Endothelial cell of umbilical vein (primary cell): ENCODE measurements at regions not wholly inside any gene's neighbourhood (a gene's known extent, or its start where the extent isn't known, plus 50 kb on each side); places are given as distances from the start of the nearest gene placed in this dataset.

Experiments
- BruUV-seq: library from RNA; stranded (reverse); fragments of 400-500 nt; replicated peaks from 2 replicates; lab custom pipeline; 2021; lab: Mats Ljungman, UMichigan
- CTCF ChIA-PET: fragments of 300-600, 350-600 bp; sonication (Branson Sonifier 250); formaldehyde crosslinking; loops from one replicate; lab custom pipeline; 2021; ENCODE audit warnings: antibody characterized with exemption, inconsistent platforms; lab: Charles Lee
- POLR2A ChIA-PET: fragments of 300-600, 350-600 bp; sonication (Branson Sonifier 250); formaldehyde crosslinking; loops from one replicate; lab custom pipeline; 2021; ENCODE audit warnings: antibody characterized with exemption, inconsistent platforms; lab: Charles Lee
- DNase-seq: peaks from one replicate; pipeline ENCODE4 v3.0.0-alpha.2; 2011; ENCODE audit warnings: low read depth, low spot score
- FAIRE-seq: peaks from 2 replicates; lab custom pipeline; 2011; peaks lifted over from hg19 to GRCh38; lab: Jason Lieb, UNC
- H2AFZ ChIP-seq: 2 replicates; pipeline ENCODE4 v1.6.0; 2012; ENCODE audit warnings: low read depth, low read length, control low read depth, inconsistent platforms
- H3K27ac ChIP-seq: 2 replicates; pipeline ENCODE4 v1.5.1; 2011; ENCODE audit warnings: low read depth, mild to moderate bottlenecking, control low read depth, low read length, moderate library complexity; ENCODE audit not compliant: insufficient read depth
- H3K27me3 ChIP-seq, 2 experiments: 2 replicates each; pipeline versions ENCODE4 v1.6.0 to v1.6.1; 2011; ENCODE audit warnings: low read length in 2 of 2, mixed read lengths in 1 of 2; ENCODE audit not compliant: control insufficient read depth in 2 of 2, insufficient read depth in 2 of 2
- H3K36me3 ChIP-seq, 2 experiments: 2 replicates in 1 of 2; 3 replicates in 1 of 2; pipeline ENCODE4 v1.5.1; 2011; ENCODE audit warnings: low read length in 2 of 2, mild to moderate bottlenecking in 1 of 2, moderate library complexity in 1 of 2; ENCODE audit not compliant: control insufficient read depth in 2 of 2, insufficient read depth in 2 of 2; ENCODE audit errors: extremely low read depth in 1 of 2
- H3K4me1 ChIP-seq: 3 replicates; pipeline ENCODE4 v1.5.1; 2011; ENCODE audit warnings: mild to moderate bottlenecking, low read length; ENCODE audit not compliant: control insufficient read depth, insufficient read depth; ENCODE audit errors: extremely low read depth
- H3K4me2 ChIP-seq: 2 replicates; pipeline ENCODE4 v1.6.1; 2011; ENCODE audit warnings: low read length, control low read depth, mixed read lengths; ENCODE audit not compliant: insufficient read depth
- H3K4me3 ChIP-seq, 3 experiments: fragments of 200-600 bp in 1 of 3; sonication (generic), shearing (Covaris generic) in 1 of 3; replicated peaks in 1 of 3; 2 replicates each; pipeline ENCODE4 v1.5.1; 2011 to 2016; ENCODE audit warnings: control low read depth in 3 of 3, low read length in 3 of 3, mild to moderate bottlenecking in 2 of 3, inconsistent platforms in 1 of 3, low read depth in 1 of 3, moderate library complexity in 1 of 3; ENCODE audit not compliant: insufficient read depth in 1 of 3
- H3K79me2 ChIP-seq: 2 replicates; pipeline ENCODE4 v1.6.0; 2012; ENCODE audit warnings: low read length, inconsistent platforms; ENCODE audit not compliant: control insufficient read depth, insufficient read depth
- H3K9ac ChIP-seq: replicated peaks from 2 replicates; pipeline ENCODE3; 2011; ENCODE audit warnings: low read length, control low read depth; ENCODE audit not compliant: insufficient read depth; ENCODE audit errors: extremely low read depth
- H3K9me1 ChIP-seq: replicated peaks from 3 replicates; pipeline ENCODE4 v1.6.0; 2011; ENCODE audit warnings: mild to moderate bottlenecking, low read length; ENCODE audit not compliant: control insufficient read depth, insufficient read depth; ENCODE audit errors: extremely low read depth
- H3K9me3 ChIP-seq: replicated peaks from 2 replicates; pipeline ENCODE4 v1.5.1; 2012; ENCODE audit warnings: low read length, inconsistent platforms; ENCODE audit not compliant: control insufficient read depth, insufficient read depth
- H4K20me1 ChIP-seq: replicated peaks from 2 replicates; pipeline ENCODE3; 2011; ENCODE audit warnings: mild to moderate bottlenecking, low read length; ENCODE audit not compliant: control insufficient read depth, insufficient read depth; ENCODE audit errors: extremely low read depth
- CTCF ChIP-seq, 2 donors: IDR thresholded peaks; 1 replicate in 1 of 2; 2 replicates in 1 of 2; pipeline ENCODE4 v1.5.1; 2011; ENCODE audit warnings: low read length in 2 of 2, mild to moderate bottlenecking in 2 of 2, moderate library complexity in 2 of 2, control low read depth in 1 of 2, inconsistent platforms in 1 of 2, low read depth in 1 of 2; ENCODE audit not compliant: insufficient read depth in 1 of 2; ENCODE audit errors: extremely low read depth in 1 of 2
- EZH2 ChIP-seq: IDR thresholded peaks from 2 replicates; pipeline ENCODE4 v1.6.1; 2012; ENCODE audit warnings: borderline replicate concordance, low read depth, mild to moderate bottlenecking, moderate library complexity, low read length, inconsistent platforms; ENCODE audit not compliant: severe bottlenecking
- FOS ChIP-seq: IDR thresholded peaks from 2 replicates; pipeline ENCODE4 v1.6.1; 2011; ENCODE audit warnings: mild to moderate bottlenecking, low read length, moderate library complexity, borderline replicate concordance; ENCODE audit not compliant: insufficient read depth
- GATA2 ChIP-seq: IDR thresholded peaks from 2 replicates; pipeline ENCODE4 v1.7.0; 2011; ENCODE audit warnings: low read depth, mild to moderate bottlenecking, moderate library complexity, mixed read lengths, low read length; ENCODE audit not compliant: insufficient read length, insufficient read depth
- JUN ChIP-seq: IDR thresholded peaks from 2 replicates; pipeline ENCODE4 v1.6.1; 2011; ENCODE audit warnings: borderline replicate concordance, low read depth; ENCODE audit not compliant: insufficient read length, insufficient read depth
- MAX ChIP-seq: IDR thresholded peaks from 2 replicates; pipeline ENCODE4 v1.6.1; 2011; ENCODE audit not compliant: insufficient read depth, insufficient read length
- MYC ChIP-seq: IDR thresholded peaks from one replicate; pipeline ENCODE4 v1.6.1; 2011; ENCODE audit warnings: mild to moderate bottlenecking, low read depth, low read length
- POLR2A ChIP-seq: IDR thresholded peaks from 2 replicates; pipeline ENCODE4 v1.6.1; 2012; ENCODE audit warnings: low read depth, mild to moderate bottlenecking, control low read depth, low read length
- POLR2AphosphoS5 ChIP-seq: IDR thresholded peaks from 2 replicates; pipeline ENCODE4 v1.6.1; 2012; ENCODE audit warnings: low read depth, mild to moderate bottlenecking, control low read depth, low read length, moderate library complexity; ENCODE audit not compliant: insufficient read depth
- dilution Hi-C: fragments of 300-500 bp; cut with MboI; formaldehyde crosslinking; loops from one replicate; pipeline ENCODE4 v1.15.0; 2019; ENCODE audit warnings: low sequenced_read_pairs; ENCODE audit not compliant: extremely low pct_ligation_motif_present
- intact Hi-C: fragments of 100-400 bp; cut with micrococcal nuclease; formaldehyde crosslinking; loops from one replicate; pipeline ENCODE4 v1.10.0; 2022

GRCh38 chrX:109268340-109268739 lies 213.5 kb downstream of the GUCY2F start:
- no peak for TF ChIP-seq POLR2AphosphoS5
- no peak for TF ChIP-seq MYC
- TF ChIP-seq CTCF (IDR thresholded peaks at IDR 0.05; ENCODE audit: extremely low read depth in 1 of 2, insufficient read depth in 1 of 2, low read depth in 1 of 2, low read length in 2 of 2), result no peak
- TF ChIP-seq JUN, result no peak
- TF ChIP-seq POLR2A, result no peak
- no peak for TF ChIP-seq FOS
- no peak for TF ChIP-seq EZH2
- no peak for TF ChIP-seq GATA2
- no peak for TF ChIP-seq MAX
- no peaks in the 10 kb centered on the region for H3K27me3 ChIP-seq
- H3K36me3 ChIP-seq, result no peaks in the 10 kb centered on the region
- H3K79me2 ChIP-seq, result no peaks in the 10 kb centered on the region
- CTCF ChIA-PET, result no interaction called here
- no peaks in the 10 kb centered on the region for H3K9me3 ChIP-seq
- intact Hi-C loops (no loop called here), dilution Hi-C loops (no loop called here)
- no peak overlapping the region for H3K4me3 ChIP-seq
- H3K4me1 ChIP-seq, result no peaks in the 10 kb centered on the region
- DNase-seq (no peak), FAIRE-seq (no peak)
- BruUV-seq, result no TSS peak
- H2AFZ ChIP-seq, result no peak overlapping the region
- no peaks in the 10 kb centered on the region for H4K20me1 ChIP-seq
- H3K27ac ChIP-seq, result no peak overlapping the region
- no peak overlapping the region for H3K9ac ChIP-seq
- H3K9me1 ChIP-seq, result no peaks in the 10 kb centered on the region
- H3K4me2 ChIP-seq, result no peak overlapping the region
- POLR2A ChIA-PET, result no interaction called here
